ENCODE measurements at regions not wholly inside any gene's neighbourhood (a gene's known extent, or its start where the extent isn't known, plus 50 kb on each side); places are given as distances from the start of the nearest gene placed in this dataset.

- H3K4me3 ChIP-seq, result no peak overlapping the region
- WGBS, 4 donors, result 64 to 71% (median 68%) methylated on average over 1 of the region's 1 CpG
- TF ChIP-seq, protein P1, sequence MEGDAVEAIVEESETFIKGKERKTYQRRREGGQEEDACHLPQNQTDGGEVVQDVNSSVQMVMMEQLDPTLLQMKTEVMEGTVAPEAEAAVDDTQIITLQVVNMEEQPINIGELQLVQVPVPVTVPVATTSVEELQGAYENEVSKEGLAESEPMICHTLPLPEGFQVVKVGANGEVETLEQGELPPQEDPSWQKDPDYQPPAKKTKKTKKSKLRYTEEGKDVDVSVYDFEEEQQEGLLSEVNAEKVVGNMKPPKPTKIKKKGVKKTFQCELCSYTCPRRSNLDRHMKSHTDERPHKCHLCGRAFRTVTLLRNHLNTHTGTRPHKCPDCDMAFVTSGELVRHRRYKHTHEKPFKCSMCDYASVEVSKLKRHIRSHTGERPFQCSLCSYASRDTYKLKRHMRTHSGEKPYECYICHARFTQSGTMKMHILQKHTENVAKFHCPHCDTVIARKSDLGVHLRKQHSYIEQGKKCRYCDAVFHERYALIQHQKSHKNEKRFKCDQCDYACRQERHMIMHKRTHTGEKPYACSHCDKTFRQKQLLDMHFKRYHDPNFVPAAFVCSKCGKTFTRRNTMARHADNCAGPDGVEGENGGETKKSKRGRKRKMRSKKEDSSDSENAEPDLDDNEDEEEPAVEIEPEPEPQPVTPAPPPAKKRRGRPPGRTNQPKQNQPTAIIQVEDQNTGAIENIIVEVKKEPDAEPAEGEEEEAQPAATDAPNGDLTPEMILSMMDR (IDR thresholded peaks at IDR 0.05), result no peak
- no peak for TF ChIP-seq POLR2A (IDR thresholded peaks at IDR 0.05)
Observed at GRCh38 chr13:54953786-54954185, 1925.2 kb downstream of the OLFM4 start.

DNA sequence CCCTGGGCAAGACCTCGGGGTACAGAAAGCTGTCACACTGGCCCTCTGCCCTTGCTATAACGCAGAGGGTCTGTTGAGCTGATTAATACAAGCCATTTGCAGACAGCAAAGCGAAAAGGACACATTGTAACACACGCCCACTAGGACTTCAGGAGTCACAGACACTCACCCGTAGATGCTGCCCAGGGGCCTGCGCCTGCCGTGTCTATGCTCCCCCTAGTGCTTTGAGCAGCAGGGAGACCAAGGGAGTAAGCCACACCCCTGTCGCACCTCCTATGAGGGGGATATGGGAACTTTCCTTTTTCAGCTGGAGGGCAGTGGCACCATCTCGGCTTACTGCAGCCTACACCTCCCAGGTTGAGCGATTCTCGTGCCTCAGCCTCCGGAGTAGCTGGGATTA lies 1930.2 kb downstream of the OLFM4 start:
- Histone ChIP-seq H3K4me1 (replicated peaks in 1 of 2) (no peaks in the 10 kb centered on the region), H3K27me3 (no peaks in the 10 kb centered on the region), H3K4me3 (no peak overlapping the region), H3K9me3 (replicated peaks in 1 of 3) (peaks cover 0 to 6% (median 0%) of the 10 kb centered on the region in 3 donors), H3K27ac (no peak overlapping the region), H3K36me3 (replicated peaks in 1 of 2) (no peaks in the 10 kb centered on the region)
- intact Hi-C loops (cut with DNase I), result no loop called here
- DNase-seq, result no peak
- WGBS, 4 donors, result 84 to 90% (median 86%) methylated on average over 6 to 12 of the region's 12 CpGs
- TF ChIP-seq, protein P1 (IDR thresholded peaks at IDR 0.05), result no peak
- TF ChIP-seq POLR2A (IDR thresholded peaks at IDR 0.05), result no peak

More at GRCh38 chr13:54953786-54954185, 1925.2 kb downstream of the OLFM4 start:
- no peak for DNase-seq
- Histone ChIP-seq H3K27me3 (no peaks in the 10 kb centered on the region), H3K4me1 (replicated peaks in 1 of 2) (no peaks in the 10 kb centered on the region), H3K27ac (no peak overlapping the region), H3K9me3 (replicated peaks in 1 of 3) (no peaks in the 10 kb centered on the region), H3K36me3 (replicated peaks in 1 of 2) (no peaks in the 10 kb centered on the region)
- intact Hi-C loops (cut with DNase I), result no loop called here

- DNase-seq, result no peak
- no peak overlapping the region for H3K27ac ChIP-seq
- WGBS, 4 donors, result 63 to 72% (median 67%) methylated on average over 2 of the region's 2 CpGs
- intact Hi-C loops (cut with DNase I), result no loop called here
- no peak for TF ChIP-seq POLR2A (IDR thresholded peaks at IDR 0.05)
- H3K27me3 ChIP-seq, result no peaks in the 10 kb centered on the region
- H3K4me1 ChIP-seq (replicated peaks in 1 of 2), result no peaks in the 10 kb centered on the region
- peaks cover 0 to 6% (median 0%) of the 10 kb centered on the region in 3 donors for H3K9me3 ChIP-seq (replicated peaks in 1 of 3)
- no peaks in the 10 kb centered on the region for H3K36me3 ChIP-seq (replicated peaks in 1 of 2)
- H3K4me3 ChIP-seq, result no peak overlapping the region
Observed at GRCh38 chr13:54965881-54966280, 1937.3 kb downstream of the OLFM4 start.

- no peak for TF ChIP-seq POLR2A (IDR thresholded peaks at IDR 0.05)
- TF ChIP-seq, protein P1 (IDR thresholded peaks at IDR 0.05), result no peak
- H3K4me3 ChIP-seq, result no peak overlapping the region
- DNase-seq, result no peak
- H3K4me1 ChIP-seq (replicated peaks in 1 of 2), result no peaks in the 10 kb centered on the region
- H3K9me3 ChIP-seq (replicated peaks in 1 of 3), result no peaks in the 10 kb centered on the region
- no peaks in the 10 kb centered on the region for H3K27me3 ChIP-seq
- no peak overlapping the region for H3K27ac ChIP-seq
- peaks cover 0 to 4% of the 10 kb centered on the region in 2 donors for H3K36me3 ChIP-seq (replicated peaks in 1 of 2)
- intact Hi-C loops (cut with DNase I), result no loop called here
- 58 to 64% (median 61%) methylated on average over 5 of the region's 5 CpGs for WGBS, 4 donors
Observed at GRCh38 chr13:54972838-54973237, 1944.2 kb downstream of the OLFM4 start.

DNA sequence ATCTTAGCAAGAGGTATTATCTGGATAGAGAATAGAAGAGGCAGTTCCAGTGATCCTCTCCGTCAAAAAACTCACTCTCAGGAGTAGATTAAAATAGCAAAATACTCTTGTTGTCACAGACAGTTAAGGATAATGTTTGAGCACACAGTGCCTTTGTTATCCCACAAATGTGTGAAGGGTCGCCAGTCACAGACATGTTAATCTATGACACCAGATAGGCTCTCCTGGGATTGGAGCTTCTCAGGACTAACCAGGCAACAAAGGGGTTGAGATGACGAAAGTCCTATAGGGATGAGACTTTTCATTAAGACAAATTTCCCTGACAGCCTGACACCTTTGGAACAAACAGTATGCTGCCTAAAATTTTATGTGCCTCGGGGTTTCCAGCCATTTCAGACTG lies 1947.1 kb downstream of the OLFM4 start:
- DNase-seq, result no peak

More for the DNA sequence above, 1947.1 kb downstream of the OLFM4 start:
- Histone ChIP-seq H3K36me3 (replicated peaks in 1 of 2) (peaks cover 0 to 4% of the 10 kb centered on the region in 2 donors), H3K4me3 (no peak overlapping the region), H3K27ac (no peak overlapping the region), H3K9me3 (replicated peaks in 1 of 3) (no peaks in the 10 kb centered on the region), H3K4me1 (replicated peaks in 1 of 2) (no peaks in the 10 kb centered on the region), H3K27me3 (no peaks in the 10 kb centered on the region)
- TF ChIP-seq, protein P1 (IDR thresholded peaks at IDR 0.05), result no peak
- no peak for TF ChIP-seq POLR2A (IDR thresholded peaks at IDR 0.05)
- WGBS, 4 donors, result 63 to 76% (median 66%) methylated on average over 4 of the region's 4 CpGs
- intact Hi-C loops (cut with DNase I), result no loop called here
